Lower leg skin (tissue), 4 donors: ENCODE measurements at regions not wholly inside any gene's neighbourhood (a gene's known extent, or its start where the extent isn't known, plus 50 kb on each side); places are given as distances from the start of the nearest gene placed in this dataset.
A peak's percentile ranks its signal among the peaks of the same experiment; 100 is the strongest.

Source experiments
- DNase-seq, 2 donors: peaks; one replicate each; pipeline ENCODE4 v3.0.0-alpha.2; 2019; ENCODE audit warnings: low spot score in 2 of 2
- H3K4me3 ChIP-seq: fragments of 200-600 bp; sonication (generic); 2 replicates; pipeline ENCODE4 v1.5.1; 2017; ENCODE audit warnings: mild to moderate bottlenecking, low read depth; ENCODE audit not compliant: poor library complexity, severe bottlenecking
- POLR2A ChIP-seq, 2 donors: fragments of 450-650 bp; IDR thresholded peaks; one replicate each; pipeline ENCODE4 v1.6.1; 2016 to 2017; ENCODE audit warnings: antibody characterized with exemption in 2 of 2, mild to moderate bottlenecking in 1 of 2, moderate library complexity in 1 of 2
- WGBS, 2 donors: methylation state at CpG; one replicate each; pipeline ENCODE4 v1.1.5; 2018; 5-methylcytosine and 5-hydroxymethylcytosine counted together
- intact Hi-C: fragments of 100-400 bp; cut with DNase I; formaldehyde crosslinking; loops from one replicate; pipeline ENCODE4 v1.15.0; 2023; ENCODE audit warnings: low total_unique reads
- TF ChIP-seq, protein P1 (sequence below), 3 donors: fragments of 450-650 bp; IDR thresholded peaks; one replicate each; pipeline ENCODE4 v1.5.1; 2016; ENCODE audit warnings: antibody characterized with exemption in 3 of 3, mild to moderate bottlenecking in 3 of 3, moderate library complexity in 2 of 3

DNA sequence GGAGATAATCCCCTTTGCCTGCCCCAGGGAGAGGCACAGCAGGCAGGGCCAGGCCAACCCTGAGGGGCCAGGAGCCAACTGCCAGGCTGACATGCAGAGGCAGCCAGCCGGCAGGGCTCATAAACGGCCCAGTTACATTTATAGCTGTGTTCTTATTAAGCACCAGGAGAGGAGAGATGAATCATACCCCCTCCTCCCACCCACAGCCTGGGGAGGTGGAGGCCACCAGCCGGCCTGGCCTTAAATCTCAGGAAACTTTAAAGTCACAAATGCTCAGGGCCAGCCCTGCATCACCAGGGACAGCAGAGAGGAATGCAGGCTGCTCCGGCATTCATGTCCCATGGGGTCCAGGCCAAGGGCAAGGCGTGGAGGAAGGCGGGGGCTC is 177.2 kb downstream of the TMEM132E start:
- no peak overlapping the region for H3K4me3 ChIP-seq
- 26 to 41% methylated on average over 6 of the region's 6 CpGs for WGBS, 2 donors
- peak in 1 of 2 donors; percentile 53 for DNase-seq
- TF ChIP-seq, protein P1, sequence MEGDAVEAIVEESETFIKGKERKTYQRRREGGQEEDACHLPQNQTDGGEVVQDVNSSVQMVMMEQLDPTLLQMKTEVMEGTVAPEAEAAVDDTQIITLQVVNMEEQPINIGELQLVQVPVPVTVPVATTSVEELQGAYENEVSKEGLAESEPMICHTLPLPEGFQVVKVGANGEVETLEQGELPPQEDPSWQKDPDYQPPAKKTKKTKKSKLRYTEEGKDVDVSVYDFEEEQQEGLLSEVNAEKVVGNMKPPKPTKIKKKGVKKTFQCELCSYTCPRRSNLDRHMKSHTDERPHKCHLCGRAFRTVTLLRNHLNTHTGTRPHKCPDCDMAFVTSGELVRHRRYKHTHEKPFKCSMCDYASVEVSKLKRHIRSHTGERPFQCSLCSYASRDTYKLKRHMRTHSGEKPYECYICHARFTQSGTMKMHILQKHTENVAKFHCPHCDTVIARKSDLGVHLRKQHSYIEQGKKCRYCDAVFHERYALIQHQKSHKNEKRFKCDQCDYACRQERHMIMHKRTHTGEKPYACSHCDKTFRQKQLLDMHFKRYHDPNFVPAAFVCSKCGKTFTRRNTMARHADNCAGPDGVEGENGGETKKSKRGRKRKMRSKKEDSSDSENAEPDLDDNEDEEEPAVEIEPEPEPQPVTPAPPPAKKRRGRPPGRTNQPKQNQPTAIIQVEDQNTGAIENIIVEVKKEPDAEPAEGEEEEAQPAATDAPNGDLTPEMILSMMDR (IDR thresholded peaks at IDR 0.05) = no peak
- no peak for TF ChIP-seq POLR2A (IDR thresholded peaks at IDR 0.05)
- intact Hi-C loops = no loop called here

DNA sequence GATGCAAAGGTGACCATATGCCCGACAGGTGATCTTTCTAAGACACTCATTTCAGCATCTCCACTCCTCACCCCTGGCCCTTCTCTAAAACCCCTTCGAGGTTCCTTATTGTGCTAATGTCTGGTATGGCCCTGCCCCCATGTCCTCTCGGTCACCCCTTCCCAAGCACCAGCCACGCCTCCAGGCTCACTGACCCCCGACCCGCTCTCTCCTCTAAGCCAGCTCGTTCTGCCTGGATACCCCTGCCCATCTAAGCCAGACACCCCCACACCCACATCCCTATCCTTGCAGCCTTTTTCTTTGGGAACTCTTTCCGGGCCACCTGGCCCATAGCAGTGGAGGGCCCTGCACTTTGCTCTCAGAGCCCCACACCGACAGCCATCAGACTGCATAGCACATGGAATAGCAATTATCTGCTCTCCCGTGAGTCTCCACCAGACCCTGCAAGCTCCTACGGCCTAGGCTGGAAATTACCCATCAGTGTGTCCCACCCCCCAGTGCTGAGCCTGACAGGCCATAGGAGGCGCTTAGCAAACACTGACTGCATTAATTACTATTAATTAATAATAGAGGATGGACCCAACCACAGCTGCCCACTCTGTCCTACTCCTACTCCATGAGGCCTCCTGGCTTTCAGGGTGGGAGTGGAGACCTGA is 176.7 kb downstream of the TMEM132E start:
- intact Hi-C loops = no loop called here
- 49 to 58% methylated on average over 12 of the region's 12 CpGs for WGBS, 2 donors
- peak in 1 of 2 donors; percentile 60 for DNase-seq
- TF ChIP-seq, protein P1 (IDR thresholded peaks at IDR 0.05) = no peak
- TF ChIP-seq POLR2A (IDR thresholded peaks at IDR 0.05) = no peak
- H3K4me3 ChIP-seq = no peak overlapping the region

DNA sequence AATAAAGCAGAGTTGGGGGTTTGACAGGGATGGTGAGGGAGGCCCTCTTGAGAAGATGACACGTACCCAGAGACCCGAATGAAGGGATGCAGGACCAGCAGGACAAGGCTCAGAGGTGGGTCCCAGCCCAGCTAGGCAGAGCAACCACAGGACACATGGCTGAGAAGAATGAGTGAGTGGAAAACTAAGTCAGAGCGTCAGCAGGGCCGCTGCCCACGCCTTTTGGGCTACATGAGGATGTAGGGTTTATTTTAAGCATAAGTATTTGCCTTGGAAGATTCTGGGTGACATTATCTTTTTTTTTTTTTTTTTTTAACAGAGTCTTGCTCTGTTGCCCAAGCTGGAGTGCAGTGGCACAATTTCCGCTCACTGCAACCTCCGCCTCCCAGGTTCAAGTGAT is 176.0 kb downstream of the TMEM132E start:
- WGBS, 2 donors = 88 to 92% methylated on average over 7 of the region's 7 CpGs

DNA sequence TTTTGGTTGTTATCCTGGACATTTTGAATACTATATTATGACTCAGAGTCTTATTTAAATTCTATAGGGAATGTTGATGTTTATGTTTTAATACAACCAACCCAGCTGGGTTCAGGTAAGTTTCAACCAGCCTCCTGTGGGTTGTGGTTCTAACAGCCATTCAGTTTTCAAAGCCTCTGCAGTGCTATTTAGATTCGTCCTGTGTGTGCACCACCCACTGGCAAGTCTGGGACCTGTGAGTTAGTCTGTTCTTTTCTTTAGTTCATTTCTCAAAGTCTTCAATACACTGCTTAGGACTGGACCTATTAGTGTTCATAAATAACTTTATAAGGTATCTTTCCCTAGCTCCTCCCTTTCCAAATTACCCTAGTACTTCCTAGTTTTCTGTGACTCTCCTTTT is 170.6 kb downstream of the TMEM132E start:
- no peak overlapping the region for H3K4me3 ChIP-seq
- intact Hi-C loops = no loop called here
- DNase-seq = peak in 1 of 2 donors; percentile 15

More for the DNA sequence above, 176.0 kb downstream of the TMEM132E start:
- intact Hi-C loops = no loop called here
- peak in 1 of 2 donors; percentile 43 for DNase-seq
- H3K4me3 ChIP-seq = no peak overlapping the region
- TF ChIP-seq, protein P1 (IDR thresholded peaks at IDR 0.05) = no peak
- TF ChIP-seq POLR2A (IDR thresholded peaks at IDR 0.05) = no peak

DNA sequence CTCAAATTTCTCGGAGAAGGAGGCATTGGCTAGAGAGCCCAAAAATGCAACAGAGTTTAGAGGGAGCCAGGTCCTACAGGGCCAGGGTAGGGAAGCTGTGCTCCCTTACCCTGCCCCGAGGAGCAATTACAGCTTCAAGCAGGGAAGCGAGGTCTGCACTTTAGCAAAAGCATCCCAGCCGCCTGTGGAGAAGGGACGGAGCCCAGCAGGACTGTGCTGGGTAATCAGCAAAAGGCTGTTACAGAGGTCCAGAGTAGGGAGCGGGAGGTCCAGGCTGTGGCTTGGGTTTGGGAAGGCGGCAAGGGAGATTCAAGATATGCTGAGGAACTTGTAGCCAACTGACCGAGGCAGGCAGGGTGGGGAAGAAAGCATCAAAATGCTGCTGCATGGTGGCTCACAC is 162.6 kb downstream of the TMEM132E start:
- TF ChIP-seq, protein P1 (IDR thresholded peaks at IDR 0.05) = no peak
- no peak for TF ChIP-seq POLR2A (IDR thresholded peaks at IDR 0.05)
- DNase-seq = peak in 1 of 2 donors; percentile 71
- intact Hi-C loops = no loop called here
- H3K4me3 ChIP-seq = no peak overlapping the region
- 58 to 63% methylated on average over 8 of the region's 8 CpGs for WGBS, 2 donors

More for the DNA sequence above, 170.6 kb downstream of the TMEM132E start:
- TF ChIP-seq, protein P1 (IDR thresholded peaks at IDR 0.05) = no peak
- no peak for TF ChIP-seq POLR2A (IDR thresholded peaks at IDR 0.05)
- 38 to 44% methylated on average over 1 of the region's 1 CpG for WGBS, 2 donors
